ENCODE measurements at regions not wholly inside any gene's neighbourhood (a gene's known extent, or its start where the extent isn't known, plus 50 kb on each side); places are given as distances from the start of the nearest gene placed in this dataset.
"Not testable (repeated sequence)": the region's sequence is repeated elsewhere in the genome, so short reads cannot be mapped to it uniquely, and the experiment has no call there.

DNA sequence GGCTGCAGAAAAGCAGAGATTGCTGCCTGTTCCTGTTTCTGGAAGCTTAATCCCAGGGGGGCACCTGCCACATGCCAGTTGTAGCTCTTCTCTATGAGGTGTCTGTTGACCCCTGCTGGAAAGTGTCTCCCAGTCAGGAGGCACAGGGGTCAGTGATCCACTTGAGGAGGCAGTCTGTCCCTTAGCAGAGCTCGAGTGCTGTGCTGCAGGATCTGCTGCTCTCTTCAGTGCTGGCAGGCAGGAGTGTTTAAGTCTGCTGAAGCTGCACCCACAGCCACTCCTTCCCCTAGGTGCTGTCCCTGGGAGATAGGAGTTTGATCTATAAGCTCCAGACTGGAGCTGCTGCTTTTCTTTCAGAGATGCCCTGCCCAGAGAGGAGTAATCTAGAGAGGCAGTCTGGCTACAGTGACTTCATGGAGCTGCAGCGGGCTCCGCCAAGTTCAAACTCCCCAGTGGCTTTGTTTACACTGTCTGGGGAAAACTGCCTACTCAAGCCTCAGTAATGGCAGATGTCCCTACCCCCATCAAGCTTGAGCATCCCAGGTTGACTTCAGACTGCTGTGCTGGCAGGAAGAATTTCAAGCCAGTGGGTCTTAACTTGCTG, 57.6 kb upstream of the CROT start:
- TF ChIP-seq EP300 (IDR thresholded peaks at IDR 0.05): no peak
- TF ChIP-seq POLR2AphosphoS5 (IDR thresholded peaks at IDR 0.05): no peak
- TF ChIP-seq, protein P1, sequence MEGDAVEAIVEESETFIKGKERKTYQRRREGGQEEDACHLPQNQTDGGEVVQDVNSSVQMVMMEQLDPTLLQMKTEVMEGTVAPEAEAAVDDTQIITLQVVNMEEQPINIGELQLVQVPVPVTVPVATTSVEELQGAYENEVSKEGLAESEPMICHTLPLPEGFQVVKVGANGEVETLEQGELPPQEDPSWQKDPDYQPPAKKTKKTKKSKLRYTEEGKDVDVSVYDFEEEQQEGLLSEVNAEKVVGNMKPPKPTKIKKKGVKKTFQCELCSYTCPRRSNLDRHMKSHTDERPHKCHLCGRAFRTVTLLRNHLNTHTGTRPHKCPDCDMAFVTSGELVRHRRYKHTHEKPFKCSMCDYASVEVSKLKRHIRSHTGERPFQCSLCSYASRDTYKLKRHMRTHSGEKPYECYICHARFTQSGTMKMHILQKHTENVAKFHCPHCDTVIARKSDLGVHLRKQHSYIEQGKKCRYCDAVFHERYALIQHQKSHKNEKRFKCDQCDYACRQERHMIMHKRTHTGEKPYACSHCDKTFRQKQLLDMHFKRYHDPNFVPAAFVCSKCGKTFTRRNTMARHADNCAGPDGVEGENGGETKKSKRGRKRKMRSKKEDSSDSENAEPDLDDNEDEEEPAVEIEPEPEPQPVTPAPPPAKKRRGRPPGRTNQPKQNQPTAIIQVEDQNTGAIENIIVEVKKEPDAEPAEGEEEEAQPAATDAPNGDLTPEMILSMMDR (IDR thresholded peaks at IDR 0.05): no peak
- Histone ChIP-seq H3K9me3 (no peaks in the 10 kb centered on the region), H3K4me1 (no peaks in the 10 kb centered on the region), H3K4me3 (no peak overlapping the region), H3K27me3 (no peaks in the 10 kb centered on the region), H3K36me3 (no peaks in the 10 kb centered on the region), H3K27ac (no peak overlapping the region)
- WGBS, 2 donors: 81% methylated on average over 3 of the region's 3 CpGs; no CpG with 5 or more reads in 1 of the 2 donors
- no peak for DNase-seq
- no peak for ATAC-seq (ENCODE audit: low FRiP score in 2 of 2)

DNA sequence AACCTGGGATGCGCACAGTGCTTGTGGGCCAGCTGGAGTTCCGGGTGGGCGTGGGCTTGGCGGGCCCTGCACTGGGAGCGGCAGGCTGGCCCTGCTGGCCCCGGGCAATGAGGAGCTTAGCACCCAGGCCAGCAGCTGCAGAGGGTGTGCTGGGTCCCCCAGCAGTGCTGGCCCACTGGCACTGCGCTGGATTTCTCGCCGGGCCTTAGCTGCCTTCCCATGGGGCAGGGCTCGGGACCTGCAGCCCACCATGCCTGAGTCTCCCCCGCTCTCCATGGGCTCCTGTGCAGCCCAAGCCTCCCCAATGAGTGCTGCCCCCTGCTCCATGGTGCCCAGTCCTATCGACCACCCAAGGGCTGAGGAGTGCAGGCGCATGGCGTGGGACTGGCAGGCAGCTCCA, 56.7 kb upstream of the CROT start:
- WGBS, 2 donors: 96% methylated on average over 4 to 8 of the region's 14 CpGs
- not testable (repeated sequence) for H3K4me1 ChIP-seq; H3K4me3 ChIP-seq; H3K27me3 ChIP-seq; H3K36me3 ChIP-seq; ATAC-seq (ENCODE audit: low FRiP score in 2 of 2); H3K27ac ChIP-seq; H3K9me3 ChIP-seq
- DNase-seq: peak in 1 of 2 donors; percentile 63

DNA sequence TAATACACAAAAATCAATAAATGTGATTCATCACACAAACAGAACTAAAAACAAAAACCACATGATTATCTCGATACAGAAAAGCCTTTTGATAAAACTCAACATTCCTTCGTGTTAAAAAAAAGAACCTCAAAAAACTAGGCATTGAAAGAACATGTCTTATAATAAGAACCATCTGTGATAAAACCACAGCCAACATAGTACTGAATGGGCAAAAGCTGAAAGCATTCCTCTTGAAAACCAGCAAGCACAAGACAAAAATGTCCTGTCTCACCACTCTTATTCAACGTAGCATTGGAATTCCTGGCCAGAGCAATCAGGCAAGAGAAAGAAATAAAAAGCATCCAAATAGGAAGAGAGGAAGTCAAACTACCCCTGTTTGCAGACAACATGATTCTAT, 49.9 kb upstream of the CROT start:
- not testable (repeated sequence) for H3K4me3 ChIP-seq; H3K9me3 ChIP-seq; H3K36me3 ChIP-seq; H3K4me1 ChIP-seq; ATAC-seq (ENCODE audit: low FRiP score in 2 of 2); DNase-seq; H3K27me3 ChIP-seq; H3K27ac ChIP-seq
- WGBS, 2 donors: 73 to 78% methylated on average over 3 of the region's 3 CpGs
